ENCODE measurements at regions not wholly inside any gene's neighbourhood (a gene's known extent, or its start where the extent isn't known, plus 50 kb on each side); places are given as distances from the start of the nearest gene placed in this dataset.

DNA sequence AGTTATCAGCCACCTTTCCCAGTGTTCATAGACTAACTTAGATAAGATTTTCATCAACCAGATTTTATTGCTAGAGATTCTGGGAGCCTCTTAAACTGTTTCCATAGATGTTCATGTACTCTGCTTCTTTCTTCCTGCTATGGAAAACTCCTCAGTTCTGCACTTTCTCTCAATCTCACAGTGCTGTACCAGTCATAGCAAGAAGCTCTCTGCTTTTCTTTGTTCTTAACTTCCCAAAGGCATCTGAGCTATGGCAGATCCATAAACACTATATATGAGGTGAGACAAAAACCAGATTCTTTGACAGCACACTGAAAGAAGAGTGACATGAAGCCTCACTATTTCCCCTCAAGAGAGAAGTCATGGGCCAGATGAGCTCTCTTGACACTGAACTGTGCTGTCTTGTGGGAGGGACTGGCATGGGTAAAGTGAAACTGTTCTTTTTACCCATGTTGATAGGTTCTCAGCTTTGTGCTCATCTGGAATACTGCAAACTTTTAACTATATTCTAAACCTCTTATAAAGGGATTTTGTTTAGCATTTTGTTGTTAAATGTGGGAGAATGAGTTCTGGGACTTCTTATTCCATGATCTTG, 64.2 kb upstream of the LYPLAL1 start:
- TF ChIP-seq, protein P1, sequence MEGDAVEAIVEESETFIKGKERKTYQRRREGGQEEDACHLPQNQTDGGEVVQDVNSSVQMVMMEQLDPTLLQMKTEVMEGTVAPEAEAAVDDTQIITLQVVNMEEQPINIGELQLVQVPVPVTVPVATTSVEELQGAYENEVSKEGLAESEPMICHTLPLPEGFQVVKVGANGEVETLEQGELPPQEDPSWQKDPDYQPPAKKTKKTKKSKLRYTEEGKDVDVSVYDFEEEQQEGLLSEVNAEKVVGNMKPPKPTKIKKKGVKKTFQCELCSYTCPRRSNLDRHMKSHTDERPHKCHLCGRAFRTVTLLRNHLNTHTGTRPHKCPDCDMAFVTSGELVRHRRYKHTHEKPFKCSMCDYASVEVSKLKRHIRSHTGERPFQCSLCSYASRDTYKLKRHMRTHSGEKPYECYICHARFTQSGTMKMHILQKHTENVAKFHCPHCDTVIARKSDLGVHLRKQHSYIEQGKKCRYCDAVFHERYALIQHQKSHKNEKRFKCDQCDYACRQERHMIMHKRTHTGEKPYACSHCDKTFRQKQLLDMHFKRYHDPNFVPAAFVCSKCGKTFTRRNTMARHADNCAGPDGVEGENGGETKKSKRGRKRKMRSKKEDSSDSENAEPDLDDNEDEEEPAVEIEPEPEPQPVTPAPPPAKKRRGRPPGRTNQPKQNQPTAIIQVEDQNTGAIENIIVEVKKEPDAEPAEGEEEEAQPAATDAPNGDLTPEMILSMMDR (IDR thresholded peaks at IDR 0.05; ENCODE audit: low read depth, low read length): no peak
- TF ChIP-seq POLR2A (IDR thresholded peaks at IDR 0.05; ENCODE audit: extremely low read depth, insufficient read length) (no peak), MAX (IDR thresholded peaks at IDR 0.05; ENCODE audit: low read depth, low read length) (no peak)

All from NB4 (cell line).